ENCODE measurements at regions not wholly inside any gene's neighbourhood (a gene's known extent, or its start where the extent isn't known, plus 50 kb on each side); places are given as distances from the start of the nearest gene placed in this dataset.

DNA sequence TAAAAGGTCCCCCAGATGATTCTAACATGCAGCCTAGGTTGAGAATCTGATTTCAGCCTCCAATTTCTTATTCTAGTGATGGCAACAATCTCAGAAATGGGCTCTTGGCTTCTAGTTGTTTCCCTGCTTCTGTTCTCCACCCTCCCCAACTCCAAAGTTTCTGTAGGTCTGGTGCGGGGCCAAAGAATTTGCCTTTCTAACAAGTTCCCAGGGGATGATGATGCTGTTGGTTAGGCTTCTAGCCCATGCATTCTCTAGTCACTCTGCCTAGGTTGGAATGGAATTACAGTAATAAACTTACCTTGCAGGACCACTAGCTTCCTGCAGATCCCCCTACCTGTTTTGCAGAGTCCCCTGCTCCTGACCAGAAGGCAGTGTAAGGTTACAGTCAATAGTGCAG, 103.2 kb upstream of the PPP2R3A start:
- TF ChIP-seq, protein P1, sequence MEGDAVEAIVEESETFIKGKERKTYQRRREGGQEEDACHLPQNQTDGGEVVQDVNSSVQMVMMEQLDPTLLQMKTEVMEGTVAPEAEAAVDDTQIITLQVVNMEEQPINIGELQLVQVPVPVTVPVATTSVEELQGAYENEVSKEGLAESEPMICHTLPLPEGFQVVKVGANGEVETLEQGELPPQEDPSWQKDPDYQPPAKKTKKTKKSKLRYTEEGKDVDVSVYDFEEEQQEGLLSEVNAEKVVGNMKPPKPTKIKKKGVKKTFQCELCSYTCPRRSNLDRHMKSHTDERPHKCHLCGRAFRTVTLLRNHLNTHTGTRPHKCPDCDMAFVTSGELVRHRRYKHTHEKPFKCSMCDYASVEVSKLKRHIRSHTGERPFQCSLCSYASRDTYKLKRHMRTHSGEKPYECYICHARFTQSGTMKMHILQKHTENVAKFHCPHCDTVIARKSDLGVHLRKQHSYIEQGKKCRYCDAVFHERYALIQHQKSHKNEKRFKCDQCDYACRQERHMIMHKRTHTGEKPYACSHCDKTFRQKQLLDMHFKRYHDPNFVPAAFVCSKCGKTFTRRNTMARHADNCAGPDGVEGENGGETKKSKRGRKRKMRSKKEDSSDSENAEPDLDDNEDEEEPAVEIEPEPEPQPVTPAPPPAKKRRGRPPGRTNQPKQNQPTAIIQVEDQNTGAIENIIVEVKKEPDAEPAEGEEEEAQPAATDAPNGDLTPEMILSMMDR (IDR thresholded peaks at IDR 0.05; ENCODE audit: poor library complexity) = no peak
- TF ChIP-seq EZH2 (IDR thresholded peaks at IDR 0.05; ENCODE audit: borderline replicate concordance) (no peak), EZH2phosphoT487 (IDR thresholded peaks at IDR 0.05; ENCODE audit: low read depth, severe bottlenecking, unreplicated experiment) (no peak)
